SK-N-SH (cell line): ENCODE measurements at regions not wholly inside any gene's neighbourhood (a gene's known extent, or its start where the extent isn't known, plus 50 kb on each side); places are given as distances from the start of the nearest gene placed in this dataset.

Experiments
- CTCF ChIP-seq: fragments of 200-600 bp; sonication (generic); IDR thresholded peaks from 2 replicates; pipeline ENCODE4 v1.6.1; 2017; ENCODE audit warnings: antibody characterized with exemption, mild to moderate bottlenecking, moderate library complexity
- EP300 ChIP-seq, 2 experiments: IDR thresholded peaks; 2 replicates each; pipeline versions ENCODE4 v1.4.0 to v1.6.1; 2012; ENCODE audit warnings: borderline replicate concordance in 1 of 2, low read depth in 1 of 2, low read length in 1 of 2
- FOXM1 ChIP-seq: IDR thresholded peaks from 2 replicates; pipeline ENCODE4 v1.4.0; 2012; ENCODE audit warnings: low read depth, mild to moderate bottlenecking
- GABPA ChIP-seq: IDR thresholded peaks from 2 replicates; pipeline ENCODE4 v1.4.0; 2012; ENCODE audit warnings: low read depth, mild to moderate bottlenecking
- NRF1 ChIP-seq: IDR thresholded peaks from 2 replicates; pipeline ENCODE4 v1.6.1; 2012; ENCODE audit warnings: low read depth, mild to moderate bottlenecking, low read length
- POLR2AphosphoS5 ChIP-seq: IDR thresholded peaks from 2 replicates; pipeline ENCODE4 v1.6.1; 2012; ENCODE audit warnings: low read depth, low read length
- SIN3A ChIP-seq: IDR thresholded peaks from 2 replicates; pipeline ENCODE4 v1.6.1; 2012; ENCODE audit warnings: low read depth, mild to moderate bottlenecking, low read length, moderate library complexity, borderline replicate concordance
- TAF1 ChIP-seq: IDR thresholded peaks from 2 replicates; pipeline ENCODE4 v1.6.1; 2012; ENCODE audit warnings: low read depth, mild to moderate bottlenecking, low read length, moderate library complexity, borderline replicate concordance
- TEAD4 ChIP-seq: IDR thresholded peaks from 2 replicates; pipeline ENCODE4 v1.4.0; 2012; ENCODE audit warnings: mild to moderate bottlenecking, borderline replicate concordance; ENCODE audit not compliant: insufficient read depth
- TF ChIP-seq, protein P1 (sequence below): IDR thresholded peaks from 2 replicates; pipeline ENCODE4 v1.4.0; 2012; ENCODE audit warnings: low read depth, borderline replicate concordance

- TF ChIP-seq POLR2AphosphoS5 = no peak
- TF ChIP-seq CTCF = no peak
- no peak for TF ChIP-seq NRF1
- TF ChIP-seq, protein P1, sequence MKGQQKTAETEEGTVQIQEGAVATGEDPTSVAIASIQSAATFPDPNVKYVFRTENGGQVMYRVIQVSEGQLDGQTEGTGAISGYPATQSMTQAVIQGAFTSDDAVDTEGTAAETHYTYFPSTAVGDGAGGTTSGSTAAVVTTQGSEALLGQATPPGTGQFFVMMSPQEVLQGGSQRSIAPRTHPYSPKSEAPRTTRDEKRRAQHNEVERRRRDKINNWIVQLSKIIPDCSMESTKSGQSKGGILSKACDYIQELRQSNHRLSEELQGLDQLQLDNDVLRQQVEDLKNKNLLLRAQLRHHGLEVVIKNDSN = no peak
- no peak for TF ChIP-seq FOXM1
- TF ChIP-seq EP300 (IDR thresholded peaks at IDR 0.05; ENCODE audit: borderline replicate concordance in 1 of 2, low read depth in 1 of 2, low read length in 1 of 2) = no peak
- no peak for TF ChIP-seq TAF1
- TF ChIP-seq GABPA = no peak
- TF ChIP-seq SIN3A = no peak
- TF ChIP-seq TEAD4 = no peak
Observed at GRCh38 chr1:48073798-48074530, 76.8 kb upstream of the TRABD2B start.
